Upper lobe of left lung (tissue), 6 donors: ENCODE measurements at regions not wholly inside any gene's neighbourhood (a gene's known extent, or its start where the extent isn't known, plus 50 kb on each side); places are given as distances from the start of the nearest gene placed in this dataset.

Source experiments
- ATAC-seq, 2 donors: fragments of 200-7000 bp; cut with Tn5 transposase; one replicate each; pipeline ENCODE4 v1.9.1; 2022; ENCODE audit warnings: mild to moderate bottlenecking in 2 of 2, moderate library complexity in 2 of 2; ENCODE audit not compliant: low FRiP score in 2 of 2
- DNase-seq, 2 donors: peaks; one replicate each; pipeline ENCODE4 v3.0.0-alpha.2; 2019 to 2020
- H3K27ac ChIP-seq, 4 donors: fragments of 200-600 bp; sonication (generic); one replicate each; pipeline ENCODE4 v1.5.1; 2016 to 2019
- H3K27me3 ChIP-seq, 4 donors: fragments of 200-600 bp; sonication (generic); one replicate each; pipeline ENCODE4 v1.5.1; 2017 to 2019
- H3K36me3 ChIP-seq, 4 donors: fragments of 200-600 bp; sonication (generic); one replicate each; pipeline ENCODE4 v1.5.1; 2016 to 2019
- H3K4me1 ChIP-seq, 4 donors: fragments of 200-600 bp; sonication (generic); one replicate each; pipeline ENCODE4 v1.5.1; 2018 to 2019
- H3K4me3 ChIP-seq, 4 donors: fragments of 200-600 bp; sonication (generic); one replicate each; pipeline ENCODE4 v1.5.1; 2017 to 2019; ENCODE audit warnings: mild to moderate bottlenecking in 2 of 4, moderate library complexity in 1 of 4
- H3K9me3 ChIP-seq, 4 donors: fragments of 200-600 bp; sonication (generic); one replicate each; pipeline ENCODE4 v1.5.1; 2018 to 2019
- EP300 ChIP-seq, 4 donors: sonication (generic); formaldehyde crosslinking; IDR thresholded peaks; one replicate each; pipeline ENCODE4 v1.5.1; 2017; ENCODE audit warnings: antibody characterized with exemption in 4 of 4, control low read depth in 2 of 4
- POLR2A ChIP-seq, 4 donors: fragments of 450-650 bp; IDR thresholded peaks; one replicate each; pipeline ENCODE4 v1.5.1; 2016 to 2017; ENCODE audit warnings: antibody characterized with exemption in 4 of 4, mild to moderate bottlenecking in 2 of 4
- POLR2AphosphoS5 ChIP-seq, 2 donors: sonication (generic); formaldehyde crosslinking; IDR thresholded peaks; one replicate each; pipeline ENCODE4 v1.5.1; 2017; ENCODE audit warnings: antibody characterized with exemption in 2 of 2
- WGBS, 2 donors: methylation state at CpG; one replicate each; pipeline ENCODE4 v1.1.5; 2017 to 2018; 5-methylcytosine and 5-hydroxymethylcytosine counted together
- TF ChIP-seq, protein P1 (sequence below), 6 experiments: fragments of 450-650 bp in 4 of 6; fragments of 200-600 bp in 2 of 6; sonication (generic) in 2 of 6; IDR thresholded peaks; one replicate each; pipeline ENCODE4 v1.5.1; 2016 to 2019; ENCODE audit warnings: antibody characterized with exemption in 6 of 6
- donor health status: DM: no; HTN: no; CAD: no; lungs with moderate emphysema.
- donor health status: DM: no; HTN: yes; CAD: no; lungs with severe emphysema.

DNA sequence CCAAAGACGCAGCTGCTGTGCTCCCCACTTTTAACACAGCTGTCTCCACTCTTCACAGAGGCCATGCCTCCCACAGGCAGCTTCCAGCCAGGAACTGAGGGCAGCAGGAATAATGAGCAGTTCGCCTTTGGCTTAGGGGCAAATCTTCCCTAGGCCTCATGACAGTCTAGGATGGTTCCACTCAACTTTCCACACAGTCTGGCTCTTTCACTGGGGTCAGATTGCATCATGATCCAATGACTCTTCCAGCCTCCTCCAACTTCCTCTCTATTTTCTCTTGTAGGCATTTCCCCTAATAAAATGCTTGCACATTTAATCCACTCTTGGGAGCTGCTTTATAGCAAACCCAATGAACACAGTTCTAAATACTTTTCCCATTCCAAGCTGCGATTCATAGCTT lies 271.6 kb upstream of the ATP2B1 start:
- Histone ChIP-seq H3K4me1 (no peaks in the 10 kb centered on the region), H3K36me3 (no peaks in the 10 kb centered on the region), H3K9me3 (no peaks in the 10 kb centered on the region), H3K27me3 (no peaks in the 10 kb centered on the region), H3K4me3 (no peak overlapping the region), H3K27ac (peak overlapping the region in 1 of 4 donors; percentile 14)
- TF ChIP-seq, protein P1, sequence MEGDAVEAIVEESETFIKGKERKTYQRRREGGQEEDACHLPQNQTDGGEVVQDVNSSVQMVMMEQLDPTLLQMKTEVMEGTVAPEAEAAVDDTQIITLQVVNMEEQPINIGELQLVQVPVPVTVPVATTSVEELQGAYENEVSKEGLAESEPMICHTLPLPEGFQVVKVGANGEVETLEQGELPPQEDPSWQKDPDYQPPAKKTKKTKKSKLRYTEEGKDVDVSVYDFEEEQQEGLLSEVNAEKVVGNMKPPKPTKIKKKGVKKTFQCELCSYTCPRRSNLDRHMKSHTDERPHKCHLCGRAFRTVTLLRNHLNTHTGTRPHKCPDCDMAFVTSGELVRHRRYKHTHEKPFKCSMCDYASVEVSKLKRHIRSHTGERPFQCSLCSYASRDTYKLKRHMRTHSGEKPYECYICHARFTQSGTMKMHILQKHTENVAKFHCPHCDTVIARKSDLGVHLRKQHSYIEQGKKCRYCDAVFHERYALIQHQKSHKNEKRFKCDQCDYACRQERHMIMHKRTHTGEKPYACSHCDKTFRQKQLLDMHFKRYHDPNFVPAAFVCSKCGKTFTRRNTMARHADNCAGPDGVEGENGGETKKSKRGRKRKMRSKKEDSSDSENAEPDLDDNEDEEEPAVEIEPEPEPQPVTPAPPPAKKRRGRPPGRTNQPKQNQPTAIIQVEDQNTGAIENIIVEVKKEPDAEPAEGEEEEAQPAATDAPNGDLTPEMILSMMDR (IDR thresholded peaks at IDR 0.05): no peak
- TF ChIP-seq POLR2AphosphoS5 (IDR thresholded peaks at IDR 0.05) (no peak), POLR2A (IDR thresholded peaks at IDR 0.05) (no peak), EP300 (IDR thresholded peaks at IDR 0.05) (no peak)
- WGBS, 2 donors: 78% methylated on average over 3 of the region's 3 CpGs
- DNase-seq: peak in 1 of 2 donors; percentile 25
- ATAC-seq: peak; percentile 49 to 86

DNA sequence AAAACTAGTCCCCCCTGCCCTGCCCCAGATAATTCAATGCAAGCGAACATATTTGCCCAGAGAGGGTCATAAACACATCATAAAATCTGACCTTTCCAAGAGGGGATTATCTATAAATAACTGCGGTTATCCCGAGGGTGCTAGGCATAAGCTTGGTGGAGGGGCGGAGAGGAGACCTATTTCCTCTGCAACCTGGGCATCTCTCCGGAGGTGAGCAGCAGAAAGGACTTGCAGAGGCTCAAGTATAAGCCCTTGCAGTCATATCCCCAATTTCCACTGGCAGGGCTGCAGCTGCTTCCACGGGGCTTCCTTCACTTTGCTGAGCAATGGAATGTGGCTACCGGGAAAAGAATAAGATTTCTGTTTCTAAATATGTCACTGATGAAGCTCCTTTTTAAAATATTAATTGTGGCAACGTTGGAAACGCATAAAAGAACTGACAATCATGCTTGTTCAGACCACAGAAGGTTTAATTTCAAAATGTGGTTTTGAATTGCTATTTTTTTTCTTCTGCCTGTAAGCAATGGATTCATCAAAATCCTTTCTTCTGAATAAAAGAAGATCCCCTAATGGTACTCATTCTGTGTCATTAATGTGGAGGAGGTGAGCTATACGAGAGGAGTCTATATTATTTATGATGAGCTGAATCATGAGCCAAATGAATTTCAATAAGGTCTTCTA lies 268.9 kb upstream of the ATP2B1 start:
- H3K36me3 ChIP-seq: no peaks in the 10 kb centered on the region
- ATAC-seq (no peak), DNase-seq (no peak)
- TF ChIP-seq POLR2AphosphoS5 (IDR thresholded peaks at IDR 0.05): no peak
- TF ChIP-seq EP300 (IDR thresholded peaks at IDR 0.05): no peak
- TF ChIP-seq POLR2A (IDR thresholded peaks at IDR 0.05): no peak
- TF ChIP-seq, protein P1 (IDR thresholded peaks at IDR 0.05): no peak
- H3K9me3 ChIP-seq: no peaks in the 10 kb centered on the region
- no peak overlapping the region for H3K27ac ChIP-seq
- no peaks in the 10 kb centered on the region for H3K27me3 ChIP-seq
- H3K4me3 ChIP-seq: no peak overlapping the region
- H3K4me1 ChIP-seq: no peaks in the 10 kb centered on the region
- WGBS, 2 donors: 68 to 72% methylated on average over 10 of the region's 10 CpGs

DNA sequence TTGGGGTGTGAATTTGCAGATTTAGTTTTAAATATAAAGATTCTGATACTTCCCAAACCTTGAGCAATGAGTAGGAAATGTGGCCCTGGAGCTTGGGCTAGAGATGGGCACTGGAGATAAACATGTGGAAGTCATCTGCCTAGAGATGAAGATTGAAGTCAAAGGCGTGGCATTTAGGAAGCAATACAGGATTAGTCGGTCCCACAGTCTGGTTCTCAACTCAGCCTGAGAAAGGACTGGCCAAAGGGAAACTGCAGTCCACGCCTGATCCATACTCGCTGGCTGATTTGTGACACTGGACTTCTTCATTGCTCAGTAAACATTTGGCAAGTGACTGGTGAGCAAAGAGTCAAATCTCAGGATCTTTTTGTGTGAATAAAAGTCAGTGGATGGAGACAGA lies 268.2 kb upstream of the ATP2B1 start:
- Histone ChIP-seq H3K27ac (no peak overlapping the region), H3K4me3 (no peak overlapping the region), H3K27me3 (no peaks in the 10 kb centered on the region), H3K4me1 (peaks cover 0 to 7% (median 2%) of the 10 kb centered on the region in 4 donors), H3K9me3 (no peaks in the 10 kb centered on the region), H3K36me3 (no peaks in the 10 kb centered on the region)
- ATAC-seq (no peak), DNase-seq (no peak)
- 82 to 85% methylated on average over 4 of the region's 4 CpGs for WGBS, 2 donors
- TF ChIP-seq POLR2AphosphoS5 (IDR thresholded peaks at IDR 0.05) (no peak), EP300 (IDR thresholded peaks at IDR 0.05) (no peak), POLR2A (IDR thresholded peaks at IDR 0.05) (no peak)
- TF ChIP-seq, protein P1 (IDR thresholded peaks at IDR 0.05): no peak

GRCh38 chr12:89975574-89975973 lies 266.9 kb upstream of the ATP2B1 start:
- Histone ChIP-seq H3K4me1 (peaks cover 0 to 12% (median 5%) of the 10 kb centered on the region in 4 donors), H3K9me3 (no peaks in the 10 kb centered on the region), H3K27ac (no peak overlapping the region), H3K4me3 (no peak overlapping the region), H3K27me3 (no peaks in the 10 kb centered on the region), H3K36me3 (no peaks in the 10 kb centered on the region)
- TF ChIP-seq POLR2AphosphoS5 (IDR thresholded peaks at IDR 0.05) (no peak), EP300 (IDR thresholded peaks at IDR 0.05) (no peak), POLR2A (IDR thresholded peaks at IDR 0.05) (no peak)
- TF ChIP-seq, protein P1 (IDR thresholded peaks at IDR 0.05): no peak
- ATAC-seq: no peak
- DNase-seq: no peak
- WGBS, 2 donors: 89 to 90% methylated on average over 4 of the region's 4 CpGs

DNA sequence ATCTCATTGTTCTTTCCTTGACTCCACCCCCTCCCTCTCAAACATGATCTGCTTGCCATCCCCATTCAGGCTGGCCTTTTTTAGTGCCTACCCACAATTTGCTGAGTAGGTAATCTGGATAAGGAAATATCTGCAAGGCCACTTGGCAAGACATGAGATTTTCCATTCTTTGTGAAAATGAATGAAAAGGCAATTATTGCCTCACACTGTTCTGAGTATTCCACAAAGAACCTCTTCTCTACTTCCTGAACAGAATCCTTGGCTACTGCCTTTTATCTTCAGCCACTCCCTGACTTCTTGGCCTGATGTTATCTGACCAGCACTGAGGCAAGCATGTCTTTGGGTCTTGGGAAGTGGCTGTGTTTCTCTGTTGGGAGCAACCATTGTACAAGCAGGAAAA lies 263.2 kb upstream of the ATP2B1 start:
- DNase-seq (no peak), ATAC-seq (peak; percentile 71 to 82)
- H3K4me3 ChIP-seq: no peak overlapping the region
- no peak overlapping the region for H3K27ac ChIP-seq
- no peaks in the 10 kb centered on the region for H3K27me3 ChIP-seq
- H3K36me3 ChIP-seq: no peaks in the 10 kb centered on the region
- peaks cover 0 to 12% (median 5%) of the 10 kb centered on the region in 4 donors for H3K4me1 ChIP-seq
- no peak for TF ChIP-seq POLR2AphosphoS5 (IDR thresholded peaks at IDR 0.05)
- TF ChIP-seq, protein P1 (IDR thresholded peaks at IDR 0.05): no peak
- no peaks in the 10 kb centered on the region for H3K9me3 ChIP-seq
